H9 (cell line): ENCODE measurements at regions not wholly inside any gene's neighbourhood (a gene's known extent, or its start where the extent isn't known, plus 50 kb on each side); places are given as distances from the start of the nearest gene placed in this dataset.
"Not testable (repeated sequence)": the region's sequence is repeated elsewhere in the genome, so short reads cannot be mapped to it uniquely, and the experiment has no call there.

ENCODE experiments used
- DNase-seq: peaks from one replicate; pipeline ENCODE4 v3.0.0-alpha.2; 2017
- H2AFZ ChIP-seq: one replicate; pipeline ENCODE4 v1.6.1; 2013; ENCODE audit warnings: mild to moderate bottlenecking, low read length, control low read depth, moderate library complexity
- H2AK5ac ChIP-seq: 2 replicates; pipeline ENCODE4 v1.6.1; 2013; ENCODE audit warnings: low read length, control low read depth, mixed read lengths; ENCODE audit not compliant: insufficient read length
- H2BK120ac ChIP-seq: one replicate; pipeline ENCODE4 v1.6.1; 2013; ENCODE audit warnings: low read depth, mild to moderate bottlenecking, low read length, control low read depth, inconsistent platforms; ENCODE audit not compliant: poor library complexity, severe bottlenecking
- H2BK12ac ChIP-seq: 2 replicates; pipeline ENCODE4 v1.6.1; 2013; ENCODE audit warnings: low read length, control low read depth, mixed read lengths, low read depth; ENCODE audit not compliant: insufficient read length
- H2BK15ac ChIP-seq: 2 replicates; pipeline ENCODE4 v1.6.1; 2013; ENCODE audit warnings: low read depth, low read length, control low read depth
- H2BK20ac ChIP-seq: one replicate; pipeline ENCODE4 v1.6.1; 2013; ENCODE audit warnings: low read depth, mild to moderate bottlenecking, low read length, control low read depth, inconsistent platforms; ENCODE audit not compliant: poor library complexity, severe bottlenecking
- H2BK5ac ChIP-seq: 2 replicates; pipeline ENCODE4 v1.6.1; 2013; ENCODE audit warnings: low read length, control low read depth, mixed read lengths; ENCODE audit not compliant: insufficient read length
- H3K14ac ChIP-seq: 2 replicates; pipeline ENCODE4 v1.6.1; 2013; ENCODE audit warnings: low read length, control low read depth; ENCODE audit not compliant: insufficient read depth
- H3K18ac ChIP-seq: 2 replicates; pipeline ENCODE4 v1.6.1; 2013; ENCODE audit warnings: low read depth, mild to moderate bottlenecking, mixed read lengths, low read length, control low read depth; ENCODE audit not compliant: insufficient read length
- H3K23ac ChIP-seq: 2 replicates; pipeline ENCODE4 v1.6.1; 2013; ENCODE audit warnings: low read length, control low read depth, mixed read lengths, low read depth; ENCODE audit not compliant: insufficient read length
- H3K23me2 ChIP-seq: 2 replicates; pipeline ENCODE4 v1.6.1; 2013; ENCODE audit warnings: low read depth, mild to moderate bottlenecking, mixed read lengths, low read length, control low read depth; ENCODE audit not compliant: insufficient read length, poor library complexity, severe bottlenecking
- H3K27ac ChIP-seq: 2 replicates; pipeline ENCODE4 v1.5.1; 2013; ENCODE audit warnings: low read length, control low read depth, mixed read lengths, low read depth; ENCODE audit not compliant: insufficient read length
- H3K27me3 ChIP-seq: 2 replicates; pipeline ENCODE4 v1.6.1; 2013; ENCODE audit warnings: low read length, control low read depth, inconsistent platforms; ENCODE audit not compliant: insufficient read depth
- H3K4ac ChIP-seq: 2 replicates; pipeline ENCODE4 v1.6.1; 2013; ENCODE audit warnings: low read depth, mild to moderate bottlenecking, control low read depth, inconsistent platforms, low read length, moderate library complexity
- H3K4me1 ChIP-seq: 2 replicates; pipeline ENCODE4 v1.6.1; 2013; ENCODE audit warnings: low read length, control low read depth, inconsistent platforms; ENCODE audit not compliant: insufficient read depth
- H3K4me2 ChIP-seq: 2 replicates; pipeline ENCODE4 v1.6.1; 2013; ENCODE audit warnings: low read length, control low read depth, mixed read lengths; ENCODE audit not compliant: insufficient read length, insufficient read depth
- H3K56ac ChIP-seq: 2 replicates; pipeline ENCODE4 v1.6.1; 2013; ENCODE audit warnings: low read depth, mild to moderate bottlenecking, mixed read lengths, low read length, control low read depth; ENCODE audit not compliant: insufficient read length
- H3K79me1 ChIP-seq: 2 replicates; pipeline ENCODE4 v1.6.1; 2013; ENCODE audit warnings: low read depth, mild to moderate bottlenecking, moderate library complexity, low read length, control low read depth, inconsistent platforms; ENCODE audit not compliant: insufficient read depth, poor library complexity, severe bottlenecking
- H3K79me2 ChIP-seq: 2 replicates; pipeline ENCODE4 v1.6.1; 2013; ENCODE audit warnings: low read length, control low read depth, inconsistent platforms; ENCODE audit not compliant: insufficient read depth
- H3K9ac ChIP-seq: 2 replicates; pipeline ENCODE4 v1.6.1; 2013; ENCODE audit warnings: low read length, control low read depth, mixed read lengths; ENCODE audit not compliant: insufficient read length; ENCODE audit errors: extremely low read depth
- H3K9me3 ChIP-seq: one replicate; pipeline ENCODE4 v1.6.1; 2013; ENCODE audit warnings: low read depth, low read length, inconsistent platforms; ENCODE audit not compliant: control insufficient read depth
- H3T11ph ChIP-seq: one replicate; pipeline ENCODE4 v1.6.1; 2013; ENCODE audit warnings: mild to moderate bottlenecking, low read length, control low read depth, inconsistent platforms
- H4K20me1 ChIP-seq: one replicate; pipeline ENCODE4 v1.6.1; 2013; ENCODE audit not compliant: control insufficient read depth, insufficient read length, insufficient read depth
- H4K5ac ChIP-seq: 2 replicates; pipeline ENCODE4 v1.6.1; 2013; ENCODE audit warnings: low read depth, mild to moderate bottlenecking, mixed read lengths, low read length, control low read depth; ENCODE audit not compliant: insufficient read length
- H4K8ac ChIP-seq: replicated peaks from 2 replicates; pipeline ENCODE4 v1.6.1; 2013; ENCODE audit warnings: low read length, control low read depth, mixed read lengths, low read depth; ENCODE audit not compliant: insufficient read length
- H4K91ac ChIP-seq: 2 replicates; pipeline ENCODE4 v1.6.1; 2013; ENCODE audit warnings: low read depth, mild to moderate bottlenecking, moderate library complexity, mixed read lengths, low read length, control low read depth; ENCODE audit not compliant: insufficient read length
- H3K27ac Mint-ChIP-seq, 3 experiments: 2 replicates in 2 of 3; 3 replicates in 1 of 3; pipeline ENCODE4 v1.8.0; 2020 to 2021; ENCODE audit warnings: mixed read lengths in 3 of 3, mild to moderate bottlenecking in 1 of 3, moderate library complexity in 1 of 3
- H3K27me3 Mint-ChIP-seq: 2 replicates; pipeline ENCODE4 v1.8.0; 2021; ENCODE audit warnings: low read depth, mild to moderate bottlenecking, moderate library complexity, mixed read lengths
- H3K36me3 Mint-ChIP-seq, 3 experiments: 2 replicates in 2 of 3; 3 replicates in 1 of 3; pipeline ENCODE4 v1.8.0; 2020 to 2021; ENCODE audit warnings: low read depth in 3 of 3, mixed read lengths in 3 of 3; ENCODE audit not compliant: insufficient read depth in 1 of 3
- H3K4me1 Mint-ChIP-seq, 2 experiments: 2 replicates each; pipeline ENCODE4 v1.8.0; 2020; ENCODE audit warnings: mixed read lengths in 2 of 2
- H3K4me3 Mint-ChIP-seq, 2 experiments: 2 replicates in 1 of 2; 3 replicates in 1 of 2; pipeline ENCODE4 v1.8.0; 2020 to 2021; ENCODE audit warnings: mild to moderate bottlenecking in 2 of 2, mixed read lengths in 2 of 2, moderate library complexity in 1 of 2
- H3K9me3 Mint-ChIP-seq, 2 experiments: 2 replicates in 1 of 2; 3 replicates in 1 of 2; pipeline ENCODE4 v1.8.0; 2020; ENCODE audit warnings: mild to moderate bottlenecking in 2 of 2, mixed read lengths in 2 of 2, moderate library complexity in 1 of 2
- WGBS: extraction: QIAGEN DNeasy Blood & Tissue Kit; methylation state at CpG from one replicate; pipeline ENCODE4 v1.1.7; 2013; ENCODE audit warnings: missing lambda C conversion rate, low lambda C conversion rate, mixed read lengths; ENCODE audit not compliant: insufficient read length; ENCODE audit errors: extremely low coverage; 5-methylcytosine and 5-hydroxymethylcytosine counted together

GRCh38 chr7:103234877-103235276 lies 62.4 kb upstream of the PMPCB start:
- H4K91ac ChIP-seq, H3K9ac ChIP-seq, H3K27me3 Mint-ChIP-seq, H3K79me1 ChIP-seq, H4K8ac ChIP-seq, H2AK5ac ChIP-seq, H2BK20ac ChIP-seq, H3K36me3 Mint-ChIP-seq, H3K9me3 Mint-ChIP-seq, H3K9me3 ChIP-seq, H3K4me1 Mint-ChIP-seq, H4K5ac ChIP-seq, H3T11ph ChIP-seq, H3K18ac ChIP-seq, H2BK120ac ChIP-seq, H3K79me2 ChIP-seq, H3K4me2 ChIP-seq, H3K4ac ChIP-seq, H3K14ac ChIP-seq, DNase-seq, H3K27ac Mint-ChIP-seq, H3K4me3 Mint-ChIP-seq, H3K23ac ChIP-seq, H2BK12ac ChIP-seq, H3K56ac ChIP-seq, H3K4me1 ChIP-seq, H2BK5ac ChIP-seq, H4K20me1 ChIP-seq, H3K27ac ChIP-seq, H2BK15ac ChIP-seq, H2AFZ ChIP-seq, H3K27me3 ChIP-seq, H3K23me2 ChIP-seq: not testable (repeated sequence)
- WGBS, result no CpG with 5 or more reads among the region's 2 CpGs

- H3K9me3 ChIP-seq, H2BK15ac ChIP-seq, H3K4me3 Mint-ChIP-seq, H3K27ac ChIP-seq, H4K5ac ChIP-seq, H3K56ac ChIP-seq, H2AK5ac ChIP-seq, H3K9me3 Mint-ChIP-seq, H2BK5ac ChIP-seq, H3K4me2 ChIP-seq, H3T11ph ChIP-seq, H3K36me3 Mint-ChIP-seq, H3K27me3 Mint-ChIP-seq, H3K18ac ChIP-seq, DNase-seq, H3K9ac ChIP-seq, H2BK12ac ChIP-seq, H3K4me1 ChIP-seq, H3K27me3 ChIP-seq, H2BK120ac ChIP-seq, H2BK20ac ChIP-seq, H3K14ac ChIP-seq, H3K79me2 ChIP-seq, H3K4me1 Mint-ChIP-seq, H3K79me1 ChIP-seq, H4K8ac ChIP-seq, H4K20me1 ChIP-seq, H3K4ac ChIP-seq, H3K23ac ChIP-seq, H3K23me2 ChIP-seq, H2AFZ ChIP-seq, H3K27ac Mint-ChIP-seq, H4K91ac ChIP-seq: not testable (repeated sequence)
- no CpG with 5 or more reads among the region's 1 CpG for WGBS
These were observed 69.4 kb upstream of the PMPCB start for GRCh38 chr7:103227787-103228186.

GRCh38 chr7:103225798-103226197 lies 71.4 kb upstream of the PMPCB start:
- not testable (repeated sequence) for H3T11ph ChIP-seq, H3K9ac ChIP-seq, H3K9me3 ChIP-seq, H3K4me1 ChIP-seq, H2BK12ac ChIP-seq, H3K79me1 ChIP-seq, H4K5ac ChIP-seq, H3K56ac ChIP-seq, H3K27ac Mint-ChIP-seq, H3K27me3 Mint-ChIP-seq, DNase-seq, H3K4me3 Mint-ChIP-seq, H2AK5ac ChIP-seq, H3K9me3 Mint-ChIP-seq, H3K36me3 Mint-ChIP-seq, H4K20me1 ChIP-seq, H3K4ac ChIP-seq, H3K23me2 ChIP-seq, H3K27ac ChIP-seq, H2AFZ ChIP-seq, H4K8ac ChIP-seq, H3K4me2 ChIP-seq, H3K4me1 Mint-ChIP-seq, H3K79me2 ChIP-seq, H3K23ac ChIP-seq, H3K14ac ChIP-seq, H2BK15ac ChIP-seq, H4K91ac ChIP-seq, H2BK120ac ChIP-seq, H2BK5ac ChIP-seq, H3K18ac ChIP-seq, H2BK20ac ChIP-seq, H3K27me3 ChIP-seq
- WGBS, result no CpG with 5 or more reads among the region's 1 CpG
